CD1c-positive myeloid dendritic cell (primary cell): ENCODE measurements at regions not wholly inside any gene's neighbourhood (a gene's known extent, or its start where the extent isn't known, plus 50 kb on each side); places are given as distances from the start of the nearest gene placed in this dataset.
"Not testable (repeated sequence)": the region's sequence is repeated elsewhere in the genome, so short reads cannot be mapped to it uniquely, and the experiment has no call there.

Experiments used
- DNase-seq: peaks from one replicate; pipeline ENCODE4 v3.0.0-alpha.2; 2016; ENCODE audit errors: extremely low spot score

GRCh38 chr9:115540091-115540490, 422.1 kb upstream of the TNC start:
- DNase-seq, result no peak

GRCh38 chr9:115543511-115543910, 425.6 kb upstream of the TNC start:
- DNase-seq, result no peak

DNA sequence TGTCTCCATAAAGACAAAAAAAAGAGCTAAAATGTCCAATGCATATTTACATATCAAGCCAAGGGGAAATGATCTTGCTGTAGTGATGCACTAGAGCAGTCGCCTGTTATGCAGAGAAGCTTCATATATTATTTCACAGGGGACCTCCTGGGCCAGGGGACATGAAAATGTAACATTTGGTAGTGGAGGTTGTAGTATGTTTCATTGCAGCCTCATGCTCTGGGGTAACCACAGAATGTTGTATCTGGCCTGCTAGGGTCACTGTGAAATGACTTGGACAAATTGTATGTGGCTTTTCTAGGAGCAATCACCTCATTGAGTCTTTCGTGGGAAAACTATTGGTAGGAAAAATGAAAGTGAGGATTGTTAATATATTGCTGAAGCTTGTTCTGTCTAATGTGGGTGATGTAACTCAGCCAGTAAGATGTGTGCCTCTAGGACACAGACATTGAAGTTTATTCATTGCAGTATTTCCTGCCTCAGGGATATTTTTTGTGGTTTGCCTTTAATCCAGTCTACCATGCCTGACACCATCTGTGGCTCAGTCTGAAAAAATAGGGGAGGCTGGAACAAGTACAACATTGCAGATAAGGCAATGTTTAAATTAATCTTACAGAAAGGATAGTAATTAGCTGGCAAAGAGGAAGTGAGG, 430.8 kb upstream of the TNC start:
- DNase-seq, result no peak

DNA sequence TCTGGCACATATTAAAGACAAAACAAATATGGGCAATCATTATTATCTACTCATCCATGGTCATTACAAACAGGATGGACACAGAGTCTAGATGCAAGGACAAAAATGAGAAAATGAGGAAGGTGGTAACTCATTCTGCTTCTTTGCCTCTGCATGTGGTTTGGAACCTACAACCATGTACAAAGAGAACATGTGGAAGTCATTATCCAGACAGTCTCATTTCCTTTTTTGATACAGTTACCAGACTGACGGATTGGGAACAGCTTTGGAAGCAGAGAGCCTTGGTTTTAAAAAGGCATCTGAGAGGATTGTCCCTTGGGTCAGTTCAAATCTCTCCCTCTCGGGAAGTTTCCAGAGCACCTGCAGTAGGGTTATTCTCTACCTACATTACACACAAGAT, 433.4 kb upstream of the TNC start:
- no peak for DNase-seq

DNA sequence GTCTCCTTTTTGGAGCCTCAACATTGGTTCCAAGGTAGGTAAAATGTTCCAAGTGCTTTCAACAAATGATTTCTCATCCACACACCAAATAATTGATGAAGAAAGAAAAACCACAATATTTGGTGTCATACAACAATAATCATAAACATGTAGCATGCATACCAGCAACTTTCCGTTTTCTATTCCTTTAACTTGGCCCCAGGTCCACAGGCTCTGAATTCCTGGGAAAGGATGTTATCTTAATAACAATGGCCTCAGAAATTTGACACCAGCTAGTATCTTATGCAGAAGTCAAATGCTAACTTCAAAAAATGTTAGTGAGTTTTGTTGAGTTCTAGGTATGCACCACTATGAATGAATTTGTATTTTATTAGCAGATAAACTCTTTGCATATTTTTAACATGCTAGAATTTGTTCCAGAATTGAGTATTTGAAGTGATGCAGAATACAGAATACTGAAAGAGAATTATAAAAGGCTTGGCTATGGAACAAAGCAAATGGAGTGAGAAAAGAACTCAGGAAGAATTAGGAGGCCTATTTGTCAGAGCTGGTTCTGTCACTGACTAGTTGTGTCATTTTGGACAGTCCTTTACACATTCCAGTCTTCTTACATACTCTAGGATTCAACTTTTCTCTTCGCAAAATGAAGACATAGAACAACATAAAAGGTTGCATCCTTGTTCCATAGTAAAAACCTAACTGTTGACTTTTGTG, 435.3 kb upstream of the TNC start:
- DNase-seq, result no peak

DNA sequence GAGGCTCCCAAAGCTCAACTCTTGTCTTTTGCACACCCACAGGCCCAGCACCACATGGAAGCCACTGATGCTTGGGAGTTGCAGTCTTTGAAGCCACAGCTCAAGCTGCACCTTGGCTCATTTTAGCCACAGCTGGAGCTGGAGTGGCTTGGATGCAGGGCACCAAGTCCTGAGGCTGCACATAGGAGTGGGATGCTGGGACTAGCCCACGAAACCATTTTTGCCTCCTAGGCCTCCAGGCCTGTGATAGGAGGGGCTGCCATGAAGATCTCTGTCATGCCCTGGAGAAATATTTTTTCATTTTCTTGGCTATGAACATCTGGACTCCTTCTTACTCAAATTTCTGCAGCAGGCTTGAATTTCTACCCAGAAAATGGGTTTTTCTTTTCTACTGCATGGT, 438.5 kb upstream of the TNC start:
- DNase-seq, result no peak

GRCh38 chr9:115575147-115575546, 457.2 kb upstream of the TNC start:
- DNase-seq, result no peak

- DNase-seq, result not testable (repeated sequence)
Measured at GRCh38 chr9:115585458-115585857, 467.5 kb upstream of the TNC start.

DNA sequence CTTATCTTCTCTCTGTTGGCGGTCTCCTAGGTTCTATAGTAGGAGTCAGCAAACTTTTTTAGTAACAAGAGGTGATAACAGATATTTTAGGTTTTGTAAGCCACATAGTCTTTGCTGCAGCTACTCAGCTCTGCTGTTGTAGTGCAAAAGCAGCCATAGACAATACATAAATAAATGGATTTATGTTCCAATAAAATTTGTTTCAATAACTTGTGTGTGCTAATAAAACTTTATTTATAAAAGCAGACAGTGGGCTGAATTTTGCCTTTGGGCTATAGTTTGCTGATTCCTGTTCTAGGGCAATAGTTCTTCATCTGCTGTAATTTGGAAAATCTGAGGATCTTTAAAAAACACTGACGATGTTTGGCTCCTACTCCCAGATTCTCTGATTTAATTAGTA, 469.4 kb upstream of the TNC start:
- no peak for DNase-seq

- DNase-seq, result no peak
Measured at GRCh38 chr9:115590011-115590410, 472.1 kb upstream of the TNC start.

DNA sequence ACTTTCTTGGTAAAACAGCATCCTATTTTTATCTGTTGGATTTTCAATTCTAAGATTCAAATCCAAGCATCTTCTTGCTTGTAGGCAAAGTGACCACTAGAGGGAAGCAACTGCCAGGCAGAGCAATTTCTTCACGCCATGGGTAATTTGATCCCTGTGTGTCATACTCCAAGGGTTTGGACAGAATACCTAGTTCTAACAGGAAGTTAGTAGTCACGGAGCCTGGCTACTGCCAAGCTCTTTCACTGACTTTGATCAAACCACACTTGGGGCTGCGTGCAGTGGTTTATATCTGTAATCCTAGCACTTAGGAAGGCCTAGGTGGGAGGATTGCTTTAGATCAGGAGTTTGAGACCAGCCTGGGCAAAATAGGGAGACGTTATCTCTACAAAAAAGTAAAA, 473.6 kb upstream of the TNC start:
- peak; percentile 42 for DNase-seq

- peak; percentile 26 for DNase-seq
Measured at GRCh38 chr9:115593587-115594091, 475.7 kb upstream of the TNC start.

- no peak for DNase-seq
Measured at GRCh38 chr9:115594557-115594956, 476.6 kb upstream of the TNC start.

- DNase-seq, result no peak
Measured at GRCh38 chr9:115596021-115596745, 478.2 kb upstream of the TNC start.

DNA sequence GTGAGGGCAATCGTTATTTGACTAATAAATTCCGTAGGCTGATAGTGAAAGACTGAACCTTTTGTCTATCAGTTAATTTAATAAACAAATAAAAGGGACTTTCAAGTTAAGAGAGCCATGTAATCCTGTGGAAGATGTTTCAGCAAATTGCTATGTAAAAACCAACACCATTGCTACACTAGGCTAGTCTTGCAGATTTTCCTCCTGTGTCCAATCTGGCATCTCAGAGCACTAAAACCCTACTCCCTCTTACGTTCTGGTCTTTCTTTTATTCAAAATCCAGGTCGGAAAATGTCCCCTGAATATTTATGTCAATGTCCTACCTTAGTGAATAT, 478.8 kb upstream of the TNC start:
- no peak for DNase-seq

DNA sequence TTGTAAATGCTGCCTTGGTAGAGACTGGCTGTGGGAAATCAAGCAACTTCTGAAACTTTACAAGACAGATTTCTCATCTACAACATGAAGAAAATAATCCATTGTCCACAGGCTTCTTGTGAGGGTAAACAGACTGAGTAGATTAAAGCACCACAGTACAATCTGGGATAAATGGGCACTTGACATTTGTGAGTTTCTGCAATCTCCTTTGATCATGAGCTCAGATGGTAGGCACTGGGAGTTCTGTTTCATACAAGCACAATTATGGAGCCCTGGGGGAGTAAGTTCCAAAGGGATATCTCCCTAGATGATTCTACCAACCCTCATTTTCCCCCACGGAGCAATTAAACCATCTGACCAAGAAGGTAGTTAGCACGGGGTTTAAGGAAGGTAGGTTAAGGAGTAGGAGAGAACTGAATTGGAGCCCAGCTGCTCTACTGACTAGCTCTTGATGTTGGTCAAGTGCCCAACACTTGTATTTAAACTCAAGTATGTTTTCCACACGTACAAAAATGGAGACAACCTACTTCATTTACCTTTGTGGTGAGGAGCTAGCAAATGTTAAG, 479.5 kb upstream of the TNC start:
- no peak for DNase-seq

DNA sequence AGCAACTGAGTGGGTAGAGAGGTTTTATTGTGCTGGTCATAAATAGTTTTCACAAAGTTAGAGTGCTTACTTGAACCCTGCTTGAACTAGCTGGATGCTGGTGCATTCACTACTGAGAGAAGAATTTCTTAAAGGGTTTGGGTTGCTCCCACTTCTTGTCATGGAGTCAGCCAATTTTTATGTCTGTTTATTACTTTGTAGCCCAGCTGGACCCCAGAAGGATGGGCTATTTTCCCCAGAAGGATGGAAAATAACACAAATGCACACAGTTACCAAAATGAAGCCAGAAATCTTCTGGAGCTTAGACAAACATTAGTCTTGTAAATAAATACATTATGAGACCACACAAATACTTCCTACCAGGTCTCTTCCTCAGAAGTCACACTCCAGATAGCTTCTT, 480.8 kb upstream of the TNC start:
- no peak for DNase-seq

DNA sequence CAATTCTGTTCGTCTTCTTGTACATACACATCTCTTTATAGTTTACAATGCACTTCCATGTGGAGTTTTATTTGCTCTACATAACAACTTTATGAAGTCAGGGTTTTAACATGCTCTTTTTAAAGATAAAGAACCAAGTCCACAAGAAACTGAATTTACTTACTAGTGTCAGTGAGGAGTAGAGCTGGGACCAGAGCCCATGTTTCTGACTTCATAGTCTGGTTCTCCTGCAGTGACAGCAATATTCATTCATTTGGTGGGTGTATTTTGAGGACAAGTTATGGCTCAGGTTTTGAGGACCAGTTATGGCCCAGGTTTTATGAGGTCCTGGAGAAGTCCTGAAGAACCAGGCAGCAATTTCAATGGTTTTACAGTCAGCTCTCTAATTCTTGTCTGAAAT, 481.9 kb upstream of the TNC start:
- DNase-seq, result no peak

DNA sequence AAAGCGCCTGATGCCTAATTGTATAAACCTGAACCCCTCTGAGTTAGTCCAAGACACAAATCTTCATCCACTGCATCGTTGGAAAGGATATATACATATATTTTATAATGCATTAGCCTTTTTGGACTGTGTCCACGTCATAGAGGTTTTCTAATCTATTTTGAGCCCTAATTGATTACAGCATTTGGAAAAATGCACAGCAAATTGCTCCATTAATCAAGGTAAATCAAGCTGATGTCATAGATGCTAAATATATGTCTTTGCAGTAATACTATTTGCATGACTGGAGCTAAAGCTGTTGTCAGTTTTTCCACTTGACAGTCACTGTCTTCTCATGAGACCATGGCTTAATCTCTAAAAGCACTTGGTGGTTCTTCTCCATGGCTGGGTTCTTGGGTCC, 483.5 kb upstream of the TNC start:
- no peak for DNase-seq

DNA sequence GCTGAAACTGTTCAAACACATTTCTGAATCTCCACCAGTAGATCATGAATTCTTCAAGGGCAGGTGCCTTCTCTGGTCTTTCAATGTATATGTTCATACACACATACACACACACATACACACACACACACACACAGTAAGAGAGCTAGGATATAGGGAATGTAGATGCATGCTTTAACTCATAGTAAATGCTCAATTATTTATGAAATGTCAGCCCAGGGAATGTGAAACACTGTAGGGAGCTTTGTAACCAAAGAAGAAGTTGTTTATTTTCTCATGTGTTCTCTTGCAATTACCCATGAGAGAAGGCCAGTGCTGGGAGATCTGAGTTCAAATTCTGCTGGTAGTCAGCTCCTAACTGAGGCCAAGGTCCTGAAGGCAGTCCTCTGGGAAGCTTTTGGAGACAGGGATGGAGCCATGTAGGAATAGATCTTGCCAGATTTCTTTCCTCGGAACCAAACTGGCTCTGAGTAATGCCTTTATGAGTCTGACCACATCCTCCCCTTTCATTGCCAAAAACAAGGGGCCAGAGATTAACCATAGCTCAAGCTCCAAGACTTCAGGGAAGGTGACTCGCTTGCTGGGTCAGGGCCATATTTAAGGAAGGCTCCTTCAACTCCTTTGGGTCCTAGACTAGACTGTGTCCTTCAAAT, 487.0 kb upstream of the TNC start:
- no peak for DNase-seq

GRCh38 chr9:115606838-115607237, 488.9 kb upstream of the TNC start:
- DNase-seq, result no peak

DNA sequence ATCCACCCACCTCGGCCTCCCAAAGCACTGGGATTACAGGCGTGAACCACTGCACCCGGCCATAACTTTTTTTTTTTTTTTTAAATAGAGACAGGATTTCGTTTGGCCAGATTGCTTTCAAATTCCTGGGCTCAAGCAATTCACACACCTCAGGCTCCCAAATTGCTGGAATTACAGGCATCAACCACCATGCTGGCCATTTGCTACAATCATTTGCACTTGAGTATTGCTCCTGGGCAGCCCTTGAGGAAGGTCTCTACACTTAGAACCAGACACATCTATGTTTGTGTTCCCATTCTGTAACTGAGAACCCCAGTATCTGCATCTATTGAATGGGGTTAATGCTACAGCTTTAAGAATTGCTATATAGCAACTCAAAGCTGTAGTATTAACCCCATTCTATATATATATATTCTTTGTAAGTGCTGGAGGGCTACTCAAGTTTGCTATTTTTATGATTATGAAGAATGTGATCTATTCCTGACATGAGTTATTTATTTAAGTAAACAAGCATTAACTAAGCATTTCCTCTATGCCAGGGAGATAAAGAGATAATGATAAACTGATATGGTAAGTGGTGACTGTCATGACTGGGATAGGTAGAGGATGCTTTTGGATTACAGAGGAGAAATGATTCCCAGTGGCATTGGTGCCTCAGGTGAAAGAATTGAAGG, 496.5 kb upstream of the TNC start:
- no peak for DNase-seq
